Activated CD4-positive, CD25-positive, alpha-beta regulatory T cell treated with anti-CD3 and anti-CD28 coated beads, Interleukin-2, amount 50 U/mL, for 24 hours (primary cell): ENCODE measurements at regions not wholly inside any gene's neighbourhood (a gene's known extent, or its start where the extent isn't known, plus 50 kb on each side); places are given as distances from the start of the nearest gene placed in this dataset.

Experiments used
- ATAC-seq, 2 donors: fragments of 150-1000 bp; cut with Tn5 transposase; one replicate each; pipeline ENCODE4 v1.10.0; 2021; ENCODE audit warnings: mild to moderate bottlenecking in 1 of 2, moderate library complexity in 1 of 2

GRCh38 chr2:157068237-157068636, 189.3 kb upstream of the GALNT5 start:
- no peak for ATAC-seq

GRCh38 chr2:157075924-157076323, 181.6 kb upstream of the GALNT5 start:
- no peak for ATAC-seq

GRCh38 chr2:157076526-157077161, 180.9 kb upstream of the GALNT5 start:
- ATAC-seq = no peak

- ATAC-seq = no peak
These were observed 179.7 kb upstream of the GALNT5 start for GRCh38 chr2:157077753-157078350.

GRCh38 chr2:157082950-157083349, 174.6 kb upstream of the GALNT5 start:
- no peak for ATAC-seq

- ATAC-seq = no peak
These were observed 172.0 kb upstream of the GALNT5 start for GRCh38 chr2:157085522-157085921.

GRCh38 chr2:157087373-157088002, 170.0 kb upstream of the GALNT5 start:
- no peak for ATAC-seq

GRCh38 chr2:157093666-157094065, 163.8 kb upstream of the GALNT5 start:
- no peak for ATAC-seq

- ATAC-seq = no peak
These were observed 152.1 kb upstream of the GALNT5 start for GRCh38 chr2:157105372-157105771.

- no peak for ATAC-seq
These were observed 150.6 kb upstream of the GALNT5 start for GRCh38 chr2:157106950-157107349.

- no peak for ATAC-seq
These were observed 150.0 kb upstream of the GALNT5 start for GRCh38 chr2:157107460-157107859.

GRCh38 chr2:157107877-157108276, 149.6 kb upstream of the GALNT5 start:
- ATAC-seq = no peak

GRCh38 chr2:157122776-157123175, 134.7 kb upstream of the GALNT5 start:
- ATAC-seq = no peak

GRCh38 chr2:157124731-157125130, 132.8 kb upstream of the GALNT5 start:
- no peak for ATAC-seq

- ATAC-seq = no peak
These were observed 131.8 kb upstream of the GALNT5 start for GRCh38 chr2:157125685-157126084.

- no peak for ATAC-seq
These were observed 130.1 kb upstream of the GALNT5 start for GRCh38 chr2:157127249-157128012.

GRCh38 chr2:157143901-157144300, 113.6 kb upstream of the GALNT5 start:
- no peak for ATAC-seq

GRCh38 chr2:157149270-157149669, 108.2 kb upstream of the GALNT5 start:
- ATAC-seq = no peak

- no peak for ATAC-seq
These were observed 106.8 kb upstream of the GALNT5 start for GRCh38 chr2:157150747-157151146.

- no peak for ATAC-seq
These were observed 105.1 kb upstream of the GALNT5 start for GRCh38 chr2:157152362-157152761.

- ATAC-seq = no peak
These were observed 101.5 kb upstream of the GALNT5 start for GRCh38 chr2:157155992-157156391.

- ATAC-seq = no peak
These were observed 99.4 kb upstream of the GALNT5 start for GRCh38 chr2:157158111-157158510.

- ATAC-seq = no peak
These were observed 98.1 kb upstream of the GALNT5 start for GRCh38 chr2:157159221-157159934.
